Osteocyte (in vitro differentiated cells): ENCODE measurements at regions not wholly inside any gene's neighbourhood (a gene's known extent, or its start where the extent isn't known, plus 50 kb on each side); places are given as distances from the start of the nearest gene placed in this dataset.

ENCODE experiments used
- DNase-seq: peaks from one replicate; pipeline ENCODE4 v3.0.0; 2021; ENCODE audit warnings: mixed read lengths; ENCODE audit not compliant: unreplicated experiment; ENCODE audit errors: extremely low spot score
- H3K27ac Mint-ChIP-seq: one replicate; pipeline ENCODE4 v1.8.0; 2021; ENCODE audit warnings: mild to moderate bottlenecking, mixed read lengths; ENCODE audit not compliant: unreplicated experiment
- H3K27me3 Mint-ChIP-seq: one replicate; pipeline ENCODE4 v1.8.0; 2021; ENCODE audit warnings: mixed read lengths; ENCODE audit not compliant: unreplicated experiment
- H3K36me3 Mint-ChIP-seq: one replicate; pipeline ENCODE4 v1.8.0; 2021; ENCODE audit warnings: mixed read lengths; ENCODE audit not compliant: unreplicated experiment
- H3K4me1 Mint-ChIP-seq: one replicate; pipeline ENCODE4 v1.8.0; 2021; ENCODE audit warnings: mixed read lengths; ENCODE audit not compliant: unreplicated experiment
- H3K4me3 Mint-ChIP-seq: one replicate; pipeline ENCODE4 v1.8.0; 2021; ENCODE audit warnings: mild to moderate bottlenecking, moderate library complexity, mixed read lengths; ENCODE audit not compliant: unreplicated experiment
- H3K9me3 Mint-ChIP-seq: one replicate; pipeline ENCODE4 v1.8.0; 2021; ENCODE audit warnings: mixed read lengths; ENCODE audit not compliant: unreplicated experiment
- TF ChIP-seq, protein P1 (sequence below): fragments of 200-600 bp; sonication (generic); IDR thresholded peaks from 2 replicates; pipeline ENCODE4 v1.5.0; 2021; ENCODE audit warnings: antibody characterized with exemption, mild to moderate bottlenecking, moderate library complexity

DNA sequence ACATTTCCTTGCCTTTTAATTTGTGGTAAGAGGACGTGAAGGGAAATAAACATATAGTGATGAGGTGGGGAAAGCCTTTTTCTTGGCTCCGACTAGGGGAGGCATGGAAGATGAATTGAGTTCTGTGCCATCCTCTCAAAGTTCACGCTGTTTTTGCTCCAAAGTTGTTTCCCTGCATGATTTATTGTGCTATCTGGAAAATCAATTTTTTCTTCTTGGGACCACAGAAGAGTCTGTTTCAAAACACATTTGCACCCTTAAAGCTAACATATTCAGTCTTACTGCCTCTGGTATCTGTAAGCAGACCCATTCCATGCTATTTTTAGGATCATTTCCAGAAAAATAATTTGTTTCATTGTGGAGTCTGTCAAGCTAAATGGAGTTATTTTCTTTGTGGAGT is 57.6 kb upstream of the KCNG1 start:
- H3K4me3 Mint-ChIP-seq, result no peak overlapping the region
- H3K9me3 Mint-ChIP-seq, result no peaks in the 10 kb centered on the region
- H3K27me3 Mint-ChIP-seq, result peaks cover 79% of the 10 kb centered on the region

DNA sequence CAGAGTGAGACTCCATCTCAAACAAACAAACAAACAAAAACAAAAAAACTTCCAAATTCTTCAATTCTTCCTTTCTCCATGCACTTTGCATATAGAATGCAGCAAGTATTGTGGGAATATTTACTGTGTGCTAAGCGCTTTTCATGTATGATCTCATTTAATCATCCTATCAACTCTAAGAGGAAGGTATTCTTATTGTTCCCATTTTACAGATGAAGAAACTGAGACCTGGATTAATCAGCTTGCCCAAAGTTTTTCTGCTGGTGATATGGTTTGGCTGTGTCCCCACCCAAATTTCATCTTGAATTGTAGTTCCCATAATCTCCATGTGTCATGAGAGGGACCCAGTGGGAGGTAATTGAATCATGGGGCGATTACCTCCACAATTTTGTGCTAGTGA is 56.6 kb upstream of the KCNG1 start:
- Mint-ChIP-seq H3K36me3 (no peaks in the 10 kb centered on the region), H3K27ac (no peak overlapping the region), H3K9me3 (no peaks in the 10 kb centered on the region), H3K27me3 (peaks cover 76% of the 10 kb centered on the region), H3K4me3 (no peak overlapping the region), H3K4me1 (peaks cover 2% of the 10 kb centered on the region)
- TF ChIP-seq, protein P1, sequence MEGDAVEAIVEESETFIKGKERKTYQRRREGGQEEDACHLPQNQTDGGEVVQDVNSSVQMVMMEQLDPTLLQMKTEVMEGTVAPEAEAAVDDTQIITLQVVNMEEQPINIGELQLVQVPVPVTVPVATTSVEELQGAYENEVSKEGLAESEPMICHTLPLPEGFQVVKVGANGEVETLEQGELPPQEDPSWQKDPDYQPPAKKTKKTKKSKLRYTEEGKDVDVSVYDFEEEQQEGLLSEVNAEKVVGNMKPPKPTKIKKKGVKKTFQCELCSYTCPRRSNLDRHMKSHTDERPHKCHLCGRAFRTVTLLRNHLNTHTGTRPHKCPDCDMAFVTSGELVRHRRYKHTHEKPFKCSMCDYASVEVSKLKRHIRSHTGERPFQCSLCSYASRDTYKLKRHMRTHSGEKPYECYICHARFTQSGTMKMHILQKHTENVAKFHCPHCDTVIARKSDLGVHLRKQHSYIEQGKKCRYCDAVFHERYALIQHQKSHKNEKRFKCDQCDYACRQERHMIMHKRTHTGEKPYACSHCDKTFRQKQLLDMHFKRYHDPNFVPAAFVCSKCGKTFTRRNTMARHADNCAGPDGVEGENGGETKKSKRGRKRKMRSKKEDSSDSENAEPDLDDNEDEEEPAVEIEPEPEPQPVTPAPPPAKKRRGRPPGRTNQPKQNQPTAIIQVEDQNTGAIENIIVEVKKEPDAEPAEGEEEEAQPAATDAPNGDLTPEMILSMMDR, result no peak
- no peak for DNase-seq

More for the DNA sequence above, 57.6 kb upstream of the KCNG1 start:
- TF ChIP-seq, protein P1, result no peak
- Mint-ChIP-seq H3K27ac (no peak overlapping the region), H3K4me1 (peaks cover 2% of the 10 kb centered on the region), H3K36me3 (no peaks in the 10 kb centered on the region)
- no peak for DNase-seq

DNA sequence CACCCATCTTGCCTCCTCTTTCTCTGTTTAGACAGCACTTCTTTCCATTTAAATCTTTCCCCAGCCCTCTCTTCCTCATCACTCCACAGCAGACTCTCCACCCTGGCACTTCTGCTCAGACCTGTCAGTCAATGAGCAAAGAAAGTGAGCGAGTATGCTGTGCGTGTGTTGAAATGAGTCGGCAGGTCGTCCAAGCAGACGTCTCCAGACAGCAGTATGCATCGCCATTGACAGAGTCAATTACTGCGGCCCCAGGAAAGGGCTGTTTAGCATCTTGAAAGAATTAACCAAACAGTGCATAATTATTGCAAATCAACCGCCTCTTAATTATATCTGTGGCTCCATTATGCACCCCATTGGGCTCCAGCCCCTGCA is 54.8 kb upstream of the KCNG1 start:
- Mint-ChIP-seq H3K27ac (no peak overlapping the region), H3K36me3 (no peaks in the 10 kb centered on the region), H3K4me3 (no peak overlapping the region), H3K9me3 (no peaks in the 10 kb centered on the region), H3K4me1 (peaks cover 2% of the 10 kb centered on the region), H3K27me3 (peaks cover 69% of the 10 kb centered on the region)
- TF ChIP-seq, protein P1, result no peak
- DNase-seq, result no peak

DNA sequence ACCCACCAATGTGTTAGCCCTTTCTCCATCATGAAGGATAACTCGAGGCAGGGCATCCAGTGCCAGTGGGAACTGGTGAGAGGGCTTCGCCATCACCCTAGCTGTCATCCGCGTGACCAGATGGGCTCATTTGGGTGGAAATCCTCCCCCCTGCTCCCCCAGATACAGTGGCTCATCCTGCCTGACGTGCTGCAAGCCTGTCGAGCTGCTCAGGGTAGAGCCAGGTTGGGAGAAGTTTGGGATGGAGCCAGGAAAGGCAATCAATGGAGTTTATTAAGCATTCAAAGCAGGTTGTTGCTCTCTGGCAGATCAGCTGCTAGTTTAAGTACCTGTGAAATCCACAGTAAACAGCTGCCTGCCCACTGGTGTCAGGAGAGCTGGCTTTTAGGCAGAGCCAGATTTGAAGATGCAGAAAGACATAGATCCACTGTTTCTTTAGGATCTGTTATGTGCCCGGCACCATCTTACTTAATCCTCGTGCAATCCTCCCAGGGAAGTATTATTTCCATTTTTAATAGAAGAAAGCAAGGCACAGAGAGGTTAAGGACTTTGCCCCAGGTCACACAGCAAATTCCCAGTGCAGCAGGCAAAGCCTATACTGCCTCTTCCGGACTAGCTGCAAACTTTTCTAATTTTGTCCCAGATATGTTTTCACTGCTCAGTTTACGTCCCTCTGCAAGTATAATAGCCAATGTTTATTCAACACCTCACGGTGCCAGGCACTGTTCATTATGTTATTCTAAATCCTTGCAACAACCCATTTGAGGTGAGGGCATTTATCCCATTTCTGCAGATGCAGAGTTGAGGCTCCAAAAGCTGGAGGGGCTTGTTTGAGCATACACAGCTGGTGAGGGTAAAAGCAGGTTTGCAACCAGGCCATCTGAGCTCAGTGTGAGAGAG is 54.1 kb upstream of the KCNG1 start:
- peaks cover 67% of the 10 kb centered on the region for H3K27me3 Mint-ChIP-seq
- H3K4me1 Mint-ChIP-seq, result peaks cover 2% of the 10 kb centered on the region
- H3K9me3 Mint-ChIP-seq, result no peaks in the 10 kb centered on the region
- DNase-seq, result no peak
- H3K36me3 Mint-ChIP-seq, result no peaks in the 10 kb centered on the region
- no peak overlapping the region for H3K27ac Mint-ChIP-seq
- H3K4me3 Mint-ChIP-seq, result no peak overlapping the region
- TF ChIP-seq, protein P1, result no peak

DNA sequence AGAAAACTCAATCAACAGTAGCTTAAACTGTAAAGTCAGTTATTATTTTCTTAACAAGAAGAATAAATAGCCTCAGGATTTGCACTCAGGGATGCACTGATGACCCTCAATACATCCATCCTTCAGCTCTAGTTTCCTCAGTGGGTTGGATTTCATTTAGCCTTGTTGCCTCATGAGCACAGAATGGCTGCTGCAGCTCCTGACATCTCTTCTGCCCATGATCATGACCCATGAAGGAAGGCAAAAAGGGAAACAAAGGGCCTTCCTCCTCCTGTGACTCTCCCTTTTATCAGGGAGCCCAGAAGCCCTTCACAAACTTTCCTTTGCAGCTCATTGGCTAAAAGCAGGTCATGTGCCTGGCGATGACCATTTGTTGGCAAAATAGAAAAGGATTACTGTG is 51.2 kb upstream of the KCNG1 start:
- Mint-ChIP-seq H3K9me3 (no peaks in the 10 kb centered on the region), H3K27ac (no peak overlapping the region), H3K4me1 (peaks cover 2% of the 10 kb centered on the region), H3K27me3 (peaks cover 71% of the 10 kb centered on the region), H3K36me3 (no peaks in the 10 kb centered on the region), H3K4me3 (no peak overlapping the region)
- no peak for DNase-seq
- TF ChIP-seq, protein P1, result no peak
